Astrocyte of the hippocampus (primary cell): ENCODE measurements at regions not wholly inside any gene's neighbourhood (a gene's known extent, or its start where the extent isn't known, plus 50 kb on each side); places are given as distances from the start of the nearest gene placed in this dataset.

Experiments used
- DNase-seq: peaks from one replicate; pipeline ENCODE4 v3.0.0; 2011; ENCODE audit warnings: low read depth, low spot score

DNA sequence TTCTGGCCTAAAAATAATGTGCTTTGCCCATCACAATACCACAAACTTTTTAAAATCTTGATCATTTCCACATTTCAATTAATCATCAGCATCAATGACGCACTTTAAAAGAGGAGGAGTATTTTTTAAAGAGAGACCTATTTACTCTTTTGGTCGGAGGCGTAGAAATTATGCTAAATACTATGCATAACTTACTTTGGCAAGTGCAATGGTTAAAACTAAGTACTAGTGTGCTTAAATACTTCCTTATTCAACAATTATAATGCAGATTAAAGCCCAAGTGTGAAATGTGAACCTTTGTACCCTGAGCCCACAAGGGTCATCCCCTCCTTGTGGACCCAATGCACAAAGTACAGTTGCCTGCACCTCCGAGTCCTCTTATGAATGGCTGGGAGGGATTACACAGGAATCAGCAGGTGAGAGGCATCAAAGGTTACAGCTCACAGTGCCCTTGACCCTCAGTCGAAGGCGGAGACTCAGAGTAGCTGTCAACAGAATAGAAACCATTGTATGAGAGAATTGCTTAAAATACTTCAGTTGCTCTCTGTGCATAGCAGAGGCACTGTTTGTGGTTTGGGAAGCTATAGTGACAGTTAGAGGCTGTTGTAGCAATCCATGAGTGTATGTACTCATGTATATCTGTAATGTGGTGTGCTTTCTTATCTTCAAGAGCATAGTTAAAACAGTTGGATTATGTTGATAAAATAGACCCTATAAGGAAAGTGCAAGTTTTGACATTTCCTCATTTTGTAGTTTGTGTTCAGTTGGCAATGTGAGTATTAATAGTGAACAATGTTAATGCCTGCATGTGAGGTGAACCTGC lies 151.7 kb upstream of the ITGA4 start:
- peak; percentile 4 for DNase-seq

DNA sequence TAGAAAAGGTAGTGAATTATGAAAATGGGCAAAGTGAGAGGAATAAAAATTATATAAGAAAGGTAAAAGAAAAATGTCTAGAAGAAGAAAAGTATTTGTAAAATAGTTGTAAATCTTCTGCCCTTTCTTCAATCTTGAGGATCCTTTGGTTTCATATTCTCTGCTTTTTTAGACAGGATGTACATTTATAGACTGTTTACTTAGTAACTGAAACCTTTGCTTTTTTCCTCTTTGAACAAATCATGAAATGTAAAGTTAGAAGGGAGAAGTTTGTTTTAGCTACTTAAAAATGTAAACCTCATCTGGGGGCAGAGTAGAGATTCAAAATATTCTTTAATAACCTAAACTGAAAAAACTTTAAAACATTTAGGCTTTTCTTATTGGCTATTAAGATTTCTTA lies 150.4 kb upstream of the ITGA4 start:
- no peak for DNase-seq

GRCh38 chr2:181307203-181307991 lies 149.8 kb upstream of the ITGA4 start:
- no peak for DNase-seq

GRCh38 chr2:181308766-181309515 lies 148.2 kb upstream of the ITGA4 start:
- no peak for DNase-seq

DNA sequence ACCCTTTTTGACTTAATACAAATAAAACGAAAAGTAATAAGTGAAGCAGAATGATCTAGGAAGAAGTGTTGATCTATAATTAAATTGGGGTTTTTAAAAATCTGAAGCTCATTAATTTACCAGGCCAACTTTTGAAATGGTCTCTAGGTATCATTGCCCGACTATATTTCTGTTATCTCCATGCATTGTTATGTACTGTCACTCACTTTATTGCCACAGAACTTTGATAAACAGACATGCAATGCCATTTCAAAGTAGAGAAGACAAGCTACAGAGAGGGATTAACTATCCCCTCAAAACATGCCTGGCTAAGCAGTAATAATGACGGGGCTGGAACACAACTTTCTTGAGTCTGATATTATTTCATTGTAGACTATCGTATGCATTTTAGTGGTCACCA lies 147.6 kb upstream of the ITGA4 start:
- DNase-seq = no peak

GRCh38 chr2:181310967-181311366 lies 146.2 kb upstream of the ITGA4 start:
- DNase-seq = no peak

DNA sequence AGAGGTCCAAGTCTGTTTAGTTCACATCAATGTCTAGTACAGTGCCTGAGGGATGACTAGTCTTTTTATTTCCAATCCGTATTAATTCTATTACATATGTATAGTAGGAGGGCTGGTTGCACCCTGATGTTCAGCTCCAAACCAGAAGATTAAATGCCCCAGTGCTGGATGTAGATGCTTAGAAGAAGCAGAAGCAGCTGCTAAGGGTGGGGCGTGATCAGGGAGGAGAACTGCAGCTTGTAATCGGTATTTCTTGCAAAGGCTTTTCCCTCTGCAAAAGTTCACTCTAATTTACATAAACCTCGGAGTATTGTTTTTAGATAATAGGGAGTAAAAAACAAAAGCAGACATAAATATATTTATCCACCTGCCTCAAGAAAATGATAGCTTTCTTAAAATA lies 145.3 kb upstream of the ITGA4 start:
- DNase-seq = no peak

- no peak for DNase-seq
These were observed 144.7 kb upstream of the ITGA4 start for GRCh38 chr2:181312515-181312927.

- DNase-seq = no peak
These were observed 143.3 kb upstream of the ITGA4 start for GRCh38 chr2:181313845-181314244.

DNA sequence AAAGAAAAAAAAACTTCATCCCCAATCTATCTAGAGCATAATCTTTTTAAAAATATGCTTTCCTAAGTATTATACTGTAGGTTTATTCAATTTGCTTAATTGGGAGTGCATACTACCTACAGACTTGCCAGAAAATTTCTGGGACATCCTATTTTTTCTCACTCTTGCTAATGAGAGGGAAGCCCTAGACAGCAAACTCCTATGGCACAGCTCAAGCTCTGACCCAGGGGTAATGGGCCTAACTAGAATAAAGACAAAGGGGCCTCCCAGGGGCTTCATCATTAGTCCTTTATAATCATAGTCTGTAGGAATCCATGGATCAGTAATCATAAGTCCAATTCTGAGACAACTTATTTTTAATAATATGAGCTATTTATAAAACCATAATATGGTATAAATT lies 142.6 kb upstream of the ITGA4 start:
- DNase-seq = no peak

DNA sequence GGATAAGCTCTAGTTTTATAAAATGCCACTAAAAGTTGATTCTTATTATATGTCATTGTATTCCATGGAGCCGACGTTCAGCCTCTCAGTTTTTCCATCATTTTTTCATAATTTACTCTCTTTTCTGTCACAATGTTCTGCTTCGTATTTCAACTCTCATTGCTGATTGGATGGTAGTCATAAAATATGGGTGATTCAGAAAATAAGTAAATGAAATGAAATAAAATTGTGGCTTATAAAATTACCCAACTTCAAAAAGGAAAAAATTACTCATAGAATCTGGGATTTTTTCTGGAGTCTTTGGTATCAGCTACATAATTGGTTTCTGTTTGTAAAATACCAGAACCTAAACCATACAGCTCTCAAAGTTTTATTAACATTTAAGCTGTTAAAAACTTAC lies 139.7 kb upstream of the ITGA4 start:
- DNase-seq = no peak

DNA sequence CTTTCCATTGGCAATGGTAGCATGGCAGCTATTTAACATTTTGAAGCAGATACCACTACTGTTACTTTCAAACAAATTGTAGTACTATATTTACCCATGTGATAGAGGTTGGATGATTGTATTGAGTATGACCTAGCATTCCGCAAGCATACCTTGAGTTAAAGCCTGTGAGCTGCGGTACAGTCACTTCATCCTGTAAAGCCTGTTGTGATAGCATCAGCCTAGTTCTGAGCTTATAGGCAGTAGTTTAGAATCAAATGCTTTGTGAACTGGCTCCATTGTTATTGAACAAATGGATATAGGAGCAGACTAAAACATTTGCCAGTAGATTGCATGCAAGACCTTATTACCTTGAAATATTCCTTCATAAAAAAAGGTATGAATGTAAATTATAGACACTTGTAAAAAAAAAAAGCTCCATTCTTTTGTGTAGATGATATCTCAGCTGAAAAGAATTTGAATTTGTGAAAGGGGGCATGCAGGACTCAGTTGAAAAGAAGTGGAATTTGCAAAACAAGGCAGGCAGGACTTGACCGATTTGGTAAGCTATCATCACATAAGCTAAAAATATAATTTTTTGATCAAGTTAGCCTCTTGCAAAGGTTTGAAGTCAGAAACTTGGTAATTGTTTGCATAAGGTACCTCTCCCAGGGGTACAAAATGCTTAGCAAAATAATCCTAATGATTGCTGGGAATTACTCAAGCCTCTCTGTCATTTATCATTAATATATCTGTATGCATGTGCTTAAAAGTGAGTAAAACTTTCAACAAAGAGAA lies 138.5 kb upstream of the ITGA4 start:
- DNase-seq = no peak

DNA sequence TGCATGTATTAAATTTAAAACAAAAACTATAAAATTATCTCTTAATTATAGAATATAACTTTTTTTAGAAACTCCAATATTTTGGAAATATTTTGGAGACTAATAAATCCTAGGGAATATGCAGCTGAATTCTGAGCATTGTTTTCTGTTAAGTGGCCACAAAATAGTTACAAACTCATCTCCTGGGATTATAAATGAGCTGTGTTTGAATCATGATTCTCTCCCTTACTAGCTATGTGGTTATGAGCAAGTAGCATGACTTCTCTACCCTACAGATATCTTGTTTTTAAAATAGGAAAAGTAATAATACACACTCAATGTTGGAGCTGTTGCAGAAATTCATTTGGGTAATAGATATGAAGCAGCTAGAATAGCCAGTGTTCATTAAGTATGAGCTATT lies 137.9 kb upstream of the ITGA4 start:
- DNase-seq = no peak

GRCh38 chr2:181320638-181321037 lies 136.5 kb upstream of the ITGA4 start:
- DNase-seq = no peak

DNA sequence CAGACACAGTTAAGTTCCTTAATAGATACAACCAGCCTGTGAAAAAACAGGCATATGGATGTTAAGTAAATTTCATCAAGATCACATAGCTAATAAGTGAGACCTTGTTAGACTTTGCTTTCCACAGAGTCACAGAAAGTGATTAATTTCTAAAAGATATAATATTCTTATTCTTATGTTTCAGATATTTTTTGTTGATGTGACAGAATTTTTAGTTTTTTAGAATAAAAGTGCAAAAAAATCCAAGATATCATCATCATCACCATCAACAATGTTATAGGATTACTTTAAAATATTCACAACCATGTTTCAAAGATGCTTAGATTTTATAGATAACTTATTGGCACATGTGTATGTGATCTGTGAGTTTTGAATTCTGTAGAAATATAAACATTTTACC lies 132.3 kb upstream of the ITGA4 start:
- DNase-seq = no peak

GRCh38 chr2:181326661-181327060 lies 130.5 kb upstream of the ITGA4 start:
- DNase-seq = no peak

DNA sequence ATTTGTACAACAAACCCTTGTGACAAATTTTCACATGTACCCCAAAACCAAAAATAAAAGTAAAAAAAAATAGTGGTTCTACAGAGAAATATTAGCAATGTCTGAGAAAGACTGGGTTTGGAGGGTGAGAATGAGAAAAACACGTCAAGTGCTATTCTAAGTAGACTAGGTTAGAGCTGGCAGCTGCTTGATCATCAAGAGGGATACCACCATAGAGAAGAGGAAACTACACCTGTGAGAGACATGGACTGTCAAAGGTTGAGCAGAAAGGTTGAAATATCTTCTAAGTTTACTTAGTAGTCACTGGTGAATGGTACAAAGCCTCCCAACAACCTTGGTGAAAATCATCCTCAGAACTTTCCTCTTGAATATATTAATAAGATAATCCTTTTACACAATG lies 126.9 kb upstream of the ITGA4 start:
- DNase-seq = no peak

DNA sequence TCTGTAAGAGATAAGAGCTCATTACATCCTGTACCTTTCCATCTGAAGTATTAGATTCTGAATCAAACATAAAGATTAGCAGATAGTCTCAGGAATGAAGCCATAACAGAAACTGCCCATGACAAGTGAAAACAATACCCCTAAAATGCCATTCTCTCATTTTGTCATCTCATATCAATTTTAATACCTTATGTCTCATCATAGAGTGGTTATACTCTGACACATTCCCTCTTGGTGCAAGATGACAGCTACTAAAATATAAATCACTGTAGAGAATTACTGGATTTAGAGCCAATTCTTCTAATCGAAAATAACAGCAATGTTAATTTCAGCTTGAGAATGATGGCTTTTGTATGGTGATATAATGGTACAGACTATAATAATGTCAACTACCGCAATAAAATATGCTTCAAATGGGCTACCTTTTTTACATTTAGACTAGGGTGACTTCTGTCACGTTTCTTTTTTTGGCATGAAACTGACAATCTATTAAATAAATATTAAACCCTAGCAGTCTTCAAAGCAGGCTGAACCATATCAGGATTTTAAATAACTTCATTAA lies 125.1 kb upstream of the ITGA4 start:
- DNase-seq = no peak

DNA sequence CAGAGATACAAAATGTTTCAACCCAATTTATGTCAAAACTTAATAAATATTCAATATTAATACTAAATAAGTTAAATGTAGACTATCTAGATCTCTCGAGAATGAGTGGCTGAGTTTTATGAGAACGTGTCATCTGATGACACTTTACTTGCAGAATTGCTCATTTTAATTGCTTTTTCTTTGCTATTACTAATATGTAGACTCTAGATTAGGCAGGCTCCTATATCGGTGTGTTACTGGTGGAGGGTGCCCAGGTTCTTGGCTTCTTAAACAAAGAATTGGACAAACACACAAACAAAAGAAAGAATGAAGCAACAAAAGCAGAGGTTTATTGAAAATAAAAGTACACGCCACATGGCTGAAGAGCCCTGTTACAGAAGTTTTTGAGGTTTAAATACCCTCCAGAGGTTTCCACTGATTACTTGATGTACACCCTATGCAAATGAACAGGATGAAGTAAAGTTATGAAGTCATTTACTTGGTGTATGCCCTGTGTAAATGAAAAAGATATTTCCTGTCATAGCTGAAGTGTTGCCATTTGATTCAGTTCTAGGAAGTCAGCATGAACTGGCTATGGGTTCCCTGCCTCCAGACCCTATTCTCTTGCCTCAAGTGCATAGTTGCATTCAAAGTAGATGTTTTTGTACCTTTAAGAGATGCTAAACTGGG lies 122.9 kb upstream of the ITGA4 start:
- no peak for DNase-seq

- no peak for DNase-seq
These were observed 116.3 kb upstream of the ITGA4 start for GRCh38 chr2:181340891-181341290.
